HUES6 (cell line): ENCODE measurements at regions not wholly inside any gene's neighbourhood (a gene's known extent, or its start where the extent isn't known, plus 50 kb on each side); places are given as distances from the start of the nearest gene placed in this dataset.
"Not testable (repeated sequence)": the region's sequence is repeated elsewhere in the genome, so short reads cannot be mapped to it uniquely, and the experiment has no call there.

Experiments
- H3K27ac ChIP-seq: 2 replicates; pipeline ENCODE4 v1.7.0; 2013; ENCODE audit warnings: low read depth, mild to moderate bottlenecking, low read length, inconsistent platforms
- H3K27me3 ChIP-seq: 2 replicates; pipeline ENCODE4 v1.6.1; 2013; ENCODE audit warnings: low read length; ENCODE audit not compliant: control insufficient read depth, insufficient read depth
- H3K36me3 ChIP-seq: 2 replicates; pipeline ENCODE4 v1.6.1; 2013; ENCODE audit warnings: low read length; ENCODE audit not compliant: control insufficient read depth, insufficient read depth
- H3K4me1 ChIP-seq: 2 replicates; pipeline ENCODE4 v1.6.1; 2013; ENCODE audit warnings: low read length; ENCODE audit not compliant: control insufficient read depth, insufficient read depth
- H3K4me3 ChIP-seq: 2 replicates; pipeline ENCODE4 v1.5.1; 2013; ENCODE audit warnings: low read depth, low read length
- H3K9ac ChIP-seq: one replicate; pipeline ENCODE4 v1.6.1; 2013; ENCODE audit warnings: mild to moderate bottlenecking, low read length
- H3K9me3 ChIP-seq: 2 replicates; pipeline ENCODE4 v1.6.1; 2013; ENCODE audit warnings: low read depth, low read length; ENCODE audit not compliant: control insufficient read depth, insufficient read depth

DNA sequence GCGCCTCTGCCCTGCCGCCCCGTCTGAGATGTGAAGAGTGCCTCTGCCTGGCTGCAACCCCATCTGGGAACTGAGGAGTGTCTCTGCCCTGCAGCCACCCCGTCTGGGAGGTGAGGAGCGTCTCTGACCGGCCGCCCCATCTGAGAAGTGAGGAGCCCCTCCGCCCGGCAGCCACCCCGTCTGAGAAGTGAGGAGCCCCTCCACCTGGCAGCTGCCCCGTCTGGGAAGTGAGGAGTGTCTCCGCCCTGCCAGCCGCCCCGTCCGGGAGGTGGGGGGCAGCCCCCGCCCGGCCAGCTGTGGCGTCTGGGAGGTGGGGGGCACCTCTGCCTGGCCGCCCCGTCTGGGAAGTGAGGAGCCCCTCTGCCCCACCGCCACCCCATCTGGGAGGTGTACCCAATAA is 110.4 kb downstream of the PRKAB2 start:
- H3K27ac ChIP-seq, H3K36me3 ChIP-seq, H3K27me3 ChIP-seq, H3K4me3 ChIP-seq, H3K9ac ChIP-seq, H3K4me1 ChIP-seq: not testable (repeated sequence)
- peaks cover 21% of the 10 kb centered on the region for H3K9me3 ChIP-seq

DNA sequence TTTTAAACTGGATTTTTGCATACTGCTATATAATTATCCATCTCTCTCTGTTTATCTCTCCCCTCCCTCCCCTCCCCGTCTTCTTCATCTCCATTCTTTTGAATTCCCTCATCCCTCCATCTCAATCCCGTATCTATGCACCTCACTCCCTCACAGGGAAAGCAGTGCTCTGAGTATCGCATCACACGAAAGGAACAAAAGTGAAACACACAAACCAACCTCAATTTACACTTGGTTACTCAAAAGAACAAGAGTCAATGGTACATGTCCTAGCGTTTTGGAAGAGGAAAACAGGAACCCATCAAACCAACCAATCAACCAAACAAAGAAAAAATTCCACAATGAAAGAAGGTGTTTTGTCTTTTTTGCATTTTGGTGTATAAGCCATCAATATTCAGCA is 115.1 kb downstream of the NBPF12 start:
- H3K4me3 ChIP-seq, result no peak overlapping the region
- no peaks in the 10 kb centered on the region for H3K9me3 ChIP-seq
- no peak overlapping the region for H3K27ac ChIP-seq
- H3K9ac ChIP-seq, result no peak overlapping the region
- H3K27me3 ChIP-seq, result no peaks in the 10 kb centered on the region
- no peaks in the 10 kb centered on the region for H3K4me1 ChIP-seq
- no peaks in the 10 kb centered on the region for H3K36me3 ChIP-seq

DNA sequence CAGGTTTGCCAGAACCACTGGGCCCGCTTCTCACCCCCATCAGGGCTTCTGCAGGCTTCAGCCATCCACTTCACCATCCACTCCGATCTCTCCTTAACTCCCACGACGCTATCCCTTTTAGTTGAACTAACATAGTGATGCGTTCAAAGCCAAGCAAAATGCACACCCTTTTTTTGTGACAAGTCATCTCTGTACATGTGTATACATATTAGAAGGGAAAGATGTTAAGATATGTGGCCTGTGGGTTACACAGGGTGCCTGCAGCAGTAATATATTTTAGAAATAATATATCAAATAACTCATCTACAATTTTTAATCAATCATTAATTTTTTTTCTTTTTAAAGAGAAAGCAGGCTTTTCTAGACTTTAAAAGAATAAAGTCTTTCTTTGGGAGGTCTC is 114.6 kb downstream of the NBPF12 start:
- Histone ChIP-seq H3K9me3 (no peaks in the 10 kb centered on the region), H3K9ac (no peak overlapping the region), H3K36me3 (no peaks in the 10 kb centered on the region), H3K27ac (no peak overlapping the region), H3K4me1 (no peaks in the 10 kb centered on the region), H3K4me3 (no peak overlapping the region), H3K27me3 (no peaks in the 10 kb centered on the region)

DNA sequence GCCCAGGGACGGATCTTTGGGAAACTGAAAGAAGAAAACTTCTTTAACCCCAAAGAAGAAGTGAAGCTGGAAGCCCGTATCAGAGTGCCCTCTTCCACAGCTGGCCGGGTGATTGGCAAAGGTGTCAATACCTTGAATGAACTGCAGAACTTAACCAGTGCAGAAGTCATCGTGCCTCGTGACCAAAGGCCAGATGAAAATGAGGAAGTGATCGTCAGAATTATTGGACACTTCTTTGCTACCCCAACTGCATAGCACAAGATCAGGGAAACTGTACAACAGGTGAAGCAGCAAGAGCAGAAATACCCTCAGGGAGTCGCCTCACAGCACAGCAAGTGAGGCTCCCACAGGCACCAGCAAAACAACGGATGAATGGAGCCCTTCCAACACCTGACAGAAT is 114.0 kb downstream of the NBPF12 start:
- Histone ChIP-seq H3K9ac (no peak overlapping the region), H3K9me3 (no peaks in the 10 kb centered on the region), H3K4me1 (no peaks in the 10 kb centered on the region), H3K36me3 (no peaks in the 10 kb centered on the region), H3K27me3 (no peaks in the 10 kb centered on the region), H3K4me3 (no peak overlapping the region), H3K27ac (no peak overlapping the region)

DNA sequence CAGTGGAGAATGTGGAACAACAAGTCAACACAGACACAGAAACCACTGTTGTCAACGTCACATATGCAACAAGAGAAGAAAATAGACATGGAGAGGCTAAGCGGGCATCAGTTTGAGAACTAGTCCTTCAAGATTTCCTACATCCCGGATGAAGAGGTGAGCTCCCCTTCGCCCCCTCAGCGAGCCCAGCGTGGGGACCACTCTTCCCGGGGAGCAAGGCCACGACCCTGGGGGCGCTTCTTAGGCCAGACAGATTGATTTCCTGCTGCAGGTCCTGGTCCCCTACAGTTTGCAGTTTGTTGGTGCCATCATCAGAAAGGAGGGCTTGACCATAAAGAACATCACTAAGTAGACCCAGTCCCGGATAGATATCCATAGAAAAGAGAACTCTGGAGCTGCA is 113.0 kb downstream of the NBPF12 start:
- no peak overlapping the region for H3K9ac ChIP-seq
- H3K36me3 ChIP-seq, result no peaks in the 10 kb centered on the region
- no peaks in the 10 kb centered on the region for H3K4me1 ChIP-seq
- no peaks in the 10 kb centered on the region for H3K9me3 ChIP-seq
- no peaks in the 10 kb centered on the region for H3K27me3 ChIP-seq
- no peak overlapping the region for H3K4me3 ChIP-seq
- no peak overlapping the region for H3K27ac ChIP-seq

DNA sequence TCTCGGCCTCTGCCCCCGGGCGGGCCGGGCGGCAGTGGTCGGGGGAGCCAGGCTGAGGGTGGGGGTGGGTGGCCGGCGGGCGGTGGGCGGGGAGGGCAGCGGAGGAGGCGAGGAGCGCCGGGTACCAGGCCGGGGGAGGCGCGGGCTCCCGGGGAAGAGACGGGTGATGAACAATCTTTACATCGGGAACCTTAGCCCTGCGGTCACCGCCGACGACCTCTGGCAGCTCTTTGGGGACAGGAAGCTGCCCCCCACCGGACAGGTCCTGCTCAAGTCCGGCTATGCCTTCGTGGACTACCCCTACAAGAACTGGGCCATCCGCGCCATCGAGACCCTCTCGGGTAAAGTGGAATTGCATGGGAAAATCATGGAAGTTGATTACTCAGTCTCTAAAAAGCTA is 112.5 kb downstream of the NBPF12 start:
- Histone ChIP-seq H3K27ac (no peak overlapping the region), H3K9ac (no peak overlapping the region), H3K27me3 (no peaks in the 10 kb centered on the region), H3K4me1 (no peaks in the 10 kb centered on the region), H3K9me3 (no peaks in the 10 kb centered on the region), H3K36me3 (no peaks in the 10 kb centered on the region), H3K4me3 (no peak overlapping the region)

DNA sequence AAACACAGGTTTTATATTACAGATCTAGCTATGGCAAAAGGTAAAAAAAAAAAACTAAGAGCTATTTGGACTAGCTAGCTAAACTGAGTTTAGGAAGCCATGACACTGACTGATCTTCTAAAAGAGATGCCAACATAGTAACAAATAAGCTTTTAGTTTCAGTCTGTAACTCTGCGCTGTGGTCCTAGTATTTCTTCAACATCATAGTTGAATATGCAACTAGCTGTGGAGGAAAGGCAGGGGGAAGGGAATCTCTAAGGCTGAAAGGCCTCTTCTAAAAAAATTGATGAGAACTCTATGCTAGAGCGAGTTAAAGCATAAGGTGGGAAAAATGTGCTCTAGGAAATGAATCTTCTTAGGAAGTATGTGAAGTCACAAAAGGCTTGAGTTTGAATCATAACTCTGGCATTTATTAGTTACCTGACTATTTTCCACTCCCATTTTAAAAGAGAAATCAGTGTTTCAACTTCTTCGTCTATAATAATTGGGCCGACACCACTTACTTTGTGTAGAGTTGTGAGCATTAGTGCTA is 108.8 kb downstream of the NBPF12 start:
- not testable (repeated sequence) for H3K9me3 ChIP-seq

DNA sequence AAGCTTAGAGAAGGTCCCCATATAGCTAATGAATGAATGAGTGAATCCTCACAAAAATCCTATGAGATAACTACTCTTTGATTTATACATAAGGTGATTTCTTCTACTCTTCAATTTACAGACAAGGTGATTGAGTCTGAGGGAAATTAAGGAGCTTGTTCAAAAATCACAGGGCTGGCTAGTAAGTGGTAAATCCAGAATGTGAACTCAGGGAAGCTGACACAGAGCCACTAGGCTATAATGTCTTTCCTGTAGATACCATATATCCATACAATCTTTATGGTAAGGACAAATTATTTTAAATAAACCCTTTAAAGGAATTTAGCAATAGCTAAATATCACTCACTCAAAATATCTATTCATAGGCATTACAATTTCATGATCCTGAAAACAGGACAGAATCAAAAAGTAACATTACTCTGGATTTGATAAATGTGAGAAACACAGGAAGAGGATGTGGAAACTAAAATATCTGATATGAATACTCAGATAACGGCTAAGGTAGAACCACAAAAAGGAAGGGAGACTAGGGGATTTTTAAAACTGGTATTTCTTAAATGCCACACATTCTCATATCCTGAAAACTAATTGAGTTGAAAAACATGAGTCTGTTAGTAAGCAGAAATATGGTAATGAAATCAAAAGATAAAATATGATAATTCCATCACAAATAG is 108.2 kb downstream of the NBPF12 start:
- no peak overlapping the region for H3K27ac ChIP-seq
- H3K36me3 ChIP-seq, result no peaks in the 10 kb centered on the region
- no peaks in the 10 kb centered on the region for H3K27me3 ChIP-seq
- H3K4me1 ChIP-seq, result no peaks in the 10 kb centered on the region
- no peak overlapping the region for H3K9ac ChIP-seq
- no peaks in the 10 kb centered on the region for H3K9me3 ChIP-seq
- no peak overlapping the region for H3K4me3 ChIP-seq

More for the DNA sequence above, 108.8 kb downstream of the NBPF12 start:
- H3K9ac ChIP-seq, H3K27ac ChIP-seq, H3K4me1 ChIP-seq, H3K36me3 ChIP-seq, H3K27me3 ChIP-seq, H3K4me3 ChIP-seq: not testable (repeated sequence)
